GM12878 (cell line): ENCODE measurements at regions not wholly inside any gene's neighbourhood (a gene's known extent, or its start where the extent isn't known, plus 50 kb on each side); places are given as distances from the start of the nearest gene placed in this dataset.

ENCODE experiments used
- ATAC-seq: fragments of 200-7000 bp; cut with Tn5 transposase; 3 replicates; pipeline ENCODE4 v1.9.1; 2020; ENCODE audit warnings: mild to moderate bottlenecking, moderate library complexity
- BruUV-seq: library from RNA; stranded (reverse); fragments of 400-500 nt; replicated peaks from 2 replicates; lab custom pipeline; 2021; lab: Mats Ljungman, UMichigan
- CTCF ChIA-PET: fragments of 300-600 bp; sonication (Branson Sonifier 250); formaldehyde crosslinking; extraction: SDS; loops from one replicate; lab custom pipeline; 2021; ENCODE audit warnings: inconsistent platforms; lab: Yijun Ruan, JAX
- POLR2A ChIA-PET: fragments of 350-600 bp; formaldehyde crosslinking; extraction: SDS; loops from one replicate; lab custom pipeline; 2021; ENCODE audit warnings: inconsistent platforms; lab: Charles Lee
- RAD21 ChIA-PET: fragments of 300-600 bp; sonication (Branson Sonifier 250); formaldehyde crosslinking; loops from one replicate; lab custom pipeline; 2023; ENCODE audit warnings: antibody characterized with exemption; ENCODE audit not compliant: unreplicated experiment; lab: Charles Lee
- SMC1A ChIA-PET: fragments of 300-600 bp; sonication (Branson Sonifier 250); formaldehyde crosslinking; loops from one replicate; lab custom pipeline; 2023; ENCODE audit not compliant: unreplicated experiment, uncharacterized antibody; lab: Charles Lee
- DNase-seq: peaks from one replicate; pipeline ENCODE4 v3.0.0-alpha.2; 2011; ENCODE audit warnings: low read depth, low spot score
- FAIRE-seq: peaks from 3 replicates; lab custom pipeline; 2011; peaks lifted over from hg19 to GRCh38; lab: Jason Lieb, UNC
- H2AFZ ChIP-seq: 2 replicates; pipeline ENCODE4 v1.6.0; 2011; ENCODE audit warnings: low read depth, low read length, control low read depth; ENCODE audit not compliant: control insufficient read depth
- H3K27ac ChIP-seq: 2 replicates; pipeline ENCODE4 v1.5.1; 2011; ENCODE audit warnings: control low read depth; ENCODE audit not compliant: control insufficient read depth, insufficient read depth
- H3K27me3 ChIP-seq, 2 experiments: replicated peaks in 1 of 2; 2 replicates each; pipeline versions ENCODE4 v1.6.0 to v1.6.1; 2011; ENCODE audit warnings: low read length in 1 of 2; ENCODE audit not compliant: control insufficient read depth in 2 of 2, insufficient read depth in 2 of 2
- H3K36me3 ChIP-seq, 2 experiments: 2 replicates each; pipeline ENCODE4 v1.5.1; 2011; ENCODE audit warnings: low read length in 1 of 2; ENCODE audit not compliant: control insufficient read depth in 2 of 2, insufficient read depth in 2 of 2
- H3K4me1 ChIP-seq: 2 replicates; pipeline ENCODE4 v1.6.1; 2011; ENCODE audit warnings: mild to moderate bottlenecking, low read length, moderate library complexity, mixed read lengths; ENCODE audit not compliant: control insufficient read depth, insufficient read depth
- H3K4me2 ChIP-seq: 2 replicates; pipeline ENCODE4 v1.6.0; 2011; ENCODE audit warnings: control low read depth; ENCODE audit not compliant: control insufficient read depth, insufficient read depth
- H3K4me3 ChIP-seq: fragments of 200-600 bp; sonication (generic); 2 replicates; pipeline ENCODE4 v1.5.1; 2016
- H3K79me2 ChIP-seq: 2 replicates; pipeline ENCODE4 v1.6.0; 2011; ENCODE audit warnings: low read length; ENCODE audit not compliant: control insufficient read depth, insufficient read depth
- H3K9ac ChIP-seq: 2 replicates; pipeline ENCODE4 v1.8.0; 2011; ENCODE audit warnings: low read length, control low read depth, mixed read lengths; ENCODE audit not compliant: control insufficient read depth, insufficient read depth
- H3K9me3 ChIP-seq: replicated peaks from 3 replicates; pipeline ENCODE4 v1.5.1; 2011; ENCODE audit warnings: mild to moderate bottlenecking, low read length; ENCODE audit not compliant: control insufficient read depth, insufficient read depth
- H4K20me1 ChIP-seq: 2 replicates; pipeline ENCODE4 v1.6.0; 2011; ENCODE audit not compliant: control insufficient read depth, insufficient read depth
- FOXM1 ChIP-seq: IDR thresholded peaks from 2 replicates; pipeline ENCODE4 v1.6.1; 2012; ENCODE audit warnings: low read depth, mild to moderate bottlenecking, inconsistent platforms, low read length, moderate library complexity
- GATAD2B ChIP-seq: fragments of 450-650 bp; conservative IDR thresholded peaks from 2 replicates; pipeline ENCODE4 v1.6.1; 2017; ENCODE audit warnings: low read depth, mild to moderate bottlenecking, moderate library complexity
- JUND ChIP-seq: IDR thresholded peaks from 2 replicates; pipeline ENCODE4 v1.6.1; 2012; ENCODE audit warnings: low read depth, mild to moderate bottlenecking, low read length, improper control_type of control experiment, moderate library complexity
- POLR2AphosphoS5 ChIP-seq: IDR thresholded peaks from 2 replicates; pipeline ENCODE4 v1.6.1; 2011; ENCODE audit warnings: mild to moderate bottlenecking, low read length, inconsistent platforms
- WGBS: methylation state at CpG from one replicate; pipeline ENCODE4 v1.1.6; 2016; ENCODE audit warnings: low lambda C conversion rate; ENCODE audit not compliant: insufficient replicate concordance, insufficient coverage; ENCODE audit errors: missing lambda C conversion rate; 5-methylcytosine and 5-hydroxymethylcytosine counted together
- in situ Hi-C: fragments of 300-500 bp; cut with MboI; formaldehyde crosslinking; loops from 9 replicates; pipeline ENCODE4 v1.14.3; 2018; ENCODE audit warnings: mixed read lengths
- intact Hi-C: fragments of 100-400 bp; cut with micrococcal nuclease; formaldehyde crosslinking; loops from one replicate; pipeline ENCODE4 v1.14.2; 2022; ENCODE audit not compliant: unreplicated experiment
- TF ChIP-seq, protein P1 (sequence below): fragments of 450-650 bp; IDR thresholded peaks from 2 replicates; pipeline ENCODE4 v1.6.1; 2016; ENCODE audit warnings: mild to moderate bottlenecking
- TF ChIP-seq, protein P2 (sequence below): fragments of 450-650 bp; IDR thresholded peaks from 2 replicates; pipeline ENCODE4 v1.6.1; 2017; ENCODE audit warnings: mild to moderate bottlenecking

DNA sequence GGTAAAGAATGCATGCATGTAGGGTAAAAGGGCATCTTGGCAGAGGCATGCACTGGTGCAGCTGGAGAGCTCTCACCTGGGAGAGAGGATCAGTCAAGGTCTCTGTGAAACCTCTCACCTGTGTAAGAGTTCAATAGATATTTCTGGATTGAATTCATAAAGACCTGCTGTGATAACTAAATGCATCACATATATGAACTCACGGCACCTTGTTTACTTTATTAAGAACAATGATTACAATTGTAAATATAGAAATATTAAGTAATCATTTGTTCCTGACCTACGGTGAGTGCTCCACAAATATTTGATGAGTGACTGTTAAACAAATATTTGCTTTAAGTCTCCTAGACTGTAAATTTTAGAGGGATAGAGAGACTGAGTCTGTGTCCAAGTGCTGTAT lies 85.9 kb upstream of the PAQR3 start:
- Histone ChIP-seq H3K4me2 (no peak overlapping the region), H3K4me3 (no peak overlapping the region), H3K27ac (no peak overlapping the region), H4K20me1 (no peaks in the 10 kb centered on the region), H3K9ac (no peak overlapping the region), H3K9me3 (no peaks in the 10 kb centered on the region), H2AFZ (no peak overlapping the region), H3K27me3 (no peaks in the 10 kb centered on the region; a peak in 1 of 4 replicates), H3K79me2 (no peaks in the 10 kb centered on the region), H3K4me1 (no peaks in the 10 kb centered on the region), H3K36me3 (no peaks in the 10 kb centered on the region)
- RAD21 ChIA-PET, result no interaction called here
- SMC1A ChIA-PET, result no interaction called here
- intact Hi-C loops (no loop called here), in situ Hi-C loops (no loop called here)
- WGBS, result 25% methylated on average over 2 of the region's 2 CpGs
- FAIRE-seq, result no peak
- POLR2A ChIA-PET, result no interaction called here
- no TSS peak for BruUV-seq
- DNase-seq, result no peak
- ATAC-seq, result no peak
- TF ChIP-seq FOXM1 (no peak), POLR2AphosphoS5 (no peak)
- TF ChIP-seq, protein P1, sequence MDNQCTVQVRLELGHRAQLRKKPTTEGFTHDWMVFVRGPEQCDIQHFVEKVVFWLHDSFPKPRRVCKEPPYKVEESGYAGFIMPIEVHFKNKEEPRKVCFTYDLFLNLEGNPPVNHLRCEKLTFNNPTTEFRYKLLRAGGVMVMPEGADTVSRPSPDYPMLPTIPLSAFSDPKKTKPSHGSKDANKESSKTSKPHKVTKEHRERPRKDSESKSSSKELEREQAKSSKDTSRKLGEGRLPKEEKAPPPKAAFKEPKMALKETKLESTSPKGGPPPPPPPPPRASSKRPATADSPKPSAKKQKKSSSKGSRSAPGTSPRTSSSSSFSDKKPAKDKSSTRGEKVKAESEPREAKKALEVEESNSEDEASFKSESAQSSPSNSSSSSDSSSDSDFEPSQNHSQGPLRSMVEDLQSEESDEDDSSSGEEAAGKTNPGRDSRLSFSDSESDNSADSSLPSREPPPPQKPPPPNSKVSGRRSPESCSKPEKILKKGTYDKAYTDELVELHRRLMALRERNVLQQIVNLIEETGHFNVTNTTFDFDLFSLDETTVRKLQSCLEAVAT, result no peak
- CTCF ChIA-PET, result interaction anchor here (1.1 kb wide), 1 partner anchor 66 kb away, joined by 3 read pairs; no protein-coding TSS in a partner anchor

DNA sequence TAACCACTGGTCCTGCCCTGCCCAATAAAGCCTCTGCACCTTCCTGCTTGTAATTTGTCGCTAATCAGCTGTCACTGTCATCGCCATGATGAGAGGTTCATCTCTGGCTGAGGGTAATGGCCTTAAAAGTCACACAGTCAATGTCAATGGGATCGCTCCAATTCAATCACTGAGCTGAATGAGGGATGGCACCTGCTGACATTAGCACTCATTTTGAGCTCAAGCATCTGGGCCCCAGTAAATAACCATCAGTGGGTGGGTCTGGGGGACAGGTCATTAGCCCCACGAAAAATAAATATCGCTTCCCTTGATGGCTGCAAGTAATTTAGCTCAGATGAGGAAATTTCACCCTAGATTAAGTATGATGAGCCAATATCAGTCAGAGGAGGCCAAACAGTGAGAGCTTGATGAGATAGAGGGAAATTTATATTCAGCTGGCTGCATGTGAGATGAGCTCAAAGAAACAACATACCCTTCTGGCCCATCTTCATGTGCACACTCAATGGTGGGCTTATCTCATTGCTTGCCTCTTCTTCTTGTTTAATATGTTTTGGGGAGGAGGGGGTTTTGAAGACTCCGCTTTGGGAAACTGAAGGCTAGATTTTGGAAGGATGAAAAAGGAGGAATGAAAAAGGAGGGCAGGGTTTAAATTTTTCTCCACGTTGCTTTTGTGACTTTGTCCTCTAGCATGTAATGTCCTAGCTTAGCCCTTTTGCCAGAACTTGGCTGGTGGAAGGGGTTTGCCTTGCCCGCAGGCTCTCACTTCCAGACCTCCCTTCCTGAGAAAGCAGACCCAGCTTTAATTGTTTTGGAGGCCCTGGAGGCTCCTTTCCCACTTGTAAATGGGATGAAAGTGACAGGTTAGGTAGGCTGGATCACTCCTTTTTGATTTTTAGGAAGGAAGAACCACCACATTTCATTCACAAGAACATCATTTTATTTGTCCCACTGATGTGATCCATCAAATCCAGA lies 84.8 kb upstream of the PAQR3 start:
- no peaks in the 10 kb centered on the region for H3K4me1 ChIP-seq
- POLR2A ChIA-PET, result no interaction called here
- TF ChIP-seq, protein P2, sequence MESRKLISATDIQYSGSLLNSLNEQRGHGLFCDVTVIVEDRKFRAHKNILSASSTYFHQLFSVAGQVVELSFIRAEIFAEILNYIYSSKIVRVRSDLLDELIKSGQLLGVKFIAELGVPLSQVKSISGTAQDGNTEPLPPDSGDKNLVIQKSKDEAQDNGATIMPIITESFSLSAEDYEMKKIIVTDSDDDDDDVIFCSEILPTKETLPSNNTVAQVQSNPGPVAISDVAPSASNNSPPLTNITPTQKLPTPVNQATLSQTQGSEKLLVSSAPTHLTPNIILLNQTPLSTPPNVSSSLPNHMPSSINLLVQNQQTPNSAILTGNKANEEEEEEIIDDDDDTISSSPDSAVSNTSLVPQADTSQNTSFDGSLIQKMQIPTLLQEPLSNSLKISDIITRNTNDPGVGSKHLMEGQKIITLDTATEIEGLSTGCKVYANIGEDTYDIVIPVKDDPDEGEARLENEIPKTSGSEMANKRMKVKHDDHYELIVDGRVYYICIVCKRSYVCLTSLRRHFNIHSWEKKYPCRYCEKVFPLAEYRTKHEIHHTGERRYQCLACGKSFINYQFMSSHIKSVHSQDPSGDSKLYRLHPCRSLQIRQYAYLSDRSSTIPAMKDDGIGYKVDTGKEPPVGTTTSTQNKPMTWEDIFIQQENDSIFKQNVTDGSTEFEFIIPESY, result no peak
- TF ChIP-seq JUND (no peak), GATAD2B (no peak)
- TF ChIP-seq, all 136 proteins: peak for 0
- SMC1A ChIA-PET, result no interaction called here
- CTCF ChIA-PET, result interaction anchor here (1.1 to 1.3 kb wide), 2 partner anchors 65 to 71 kb away, joined by 3 to 5 read pairs; no protein-coding TSS in a partner anchor
- H2AFZ ChIP-seq, result no peak overlapping the region
- RAD21 ChIA-PET, result no interaction called here
- no TSS peak for BruUV-seq
- H3K79me2 ChIP-seq, result no peaks in the 10 kb centered on the region
- no peaks in the 10 kb centered on the region; a peak in 1 of 4 replicates for H3K27me3 ChIP-seq
- H3K9me3 ChIP-seq, result no peaks in the 10 kb centered on the region
- DNase-seq, result no peak
- no peak for FAIRE-seq
- H3K4me2 ChIP-seq, result no peak overlapping the region
- no peaks in the 10 kb centered on the region for H4K20me1 ChIP-seq
- in situ Hi-C loops, result no loop called here
- no peak overlapping the region for H3K27ac ChIP-seq
- WGBS, result 5% methylated on average over 8 of the region's 8 CpGs
- H3K9ac ChIP-seq, result no peak overlapping the region
- no peaks in the 10 kb centered on the region for H3K36me3 ChIP-seq
- intact Hi-C loops, result no loop called here
- ATAC-seq, result no peak
- H3K4me3 ChIP-seq, result no peak overlapping the region
